Brain microvascular endothelial cell (primary cell): ENCODE measurements at regions not wholly inside any gene's neighbourhood (a gene's known extent, or its start where the extent isn't known, plus 50 kb on each side); places are given as distances from the start of the nearest gene placed in this dataset.

ENCODE experiments used
- DNase-seq: peaks from one replicate; pipeline ENCODE4 v3.0.0-alpha.2; 2020
- H3K27ac ChIP-seq: fragments of 250-450 bp; sonication (Bioruptor Pico); 2 replicates; pipeline ENCODE4 v1.5.1; 2020; ENCODE audit warnings: mild to moderate bottlenecking, moderate library complexity
- H3K27me3 ChIP-seq: fragments of 250-450 bp; sonication (Bioruptor Pico); replicated peaks from 2 replicates; pipeline ENCODE4 v1.5.1; 2020; ENCODE audit warnings: mild to moderate bottlenecking
- H3K36me3 ChIP-seq: fragments of 250-450 bp; sonication (Bioruptor Pico); replicated peaks from 2 replicates; pipeline ENCODE4 v1.5.1; 2020; ENCODE audit warnings: mild to moderate bottlenecking
- H3K4me3 ChIP-seq: 2 replicates; pipeline ENCODE4 v1.5.1; 2011; ENCODE audit warnings: low read depth, mild to moderate bottlenecking, control low read depth, low read length, moderate library complexity
- in situ Hi-C: cut with HindIII; loops from 2 replicates; pipeline ENCODE4 v1.10.0; 2017; ENCODE audit warnings: low sequenced_read_pairs, low pct_ligation_motif_present
- TF ChIP-seq, protein P1 (sequence below): IDR thresholded peaks from 2 replicates; pipeline ENCODE4 v1.5.1; 2011; ENCODE audit warnings: low read depth, mild to moderate bottlenecking, moderate library complexity, low read length, control low read depth, inconsistent platforms; ENCODE audit errors: missing control alignments

DNA sequence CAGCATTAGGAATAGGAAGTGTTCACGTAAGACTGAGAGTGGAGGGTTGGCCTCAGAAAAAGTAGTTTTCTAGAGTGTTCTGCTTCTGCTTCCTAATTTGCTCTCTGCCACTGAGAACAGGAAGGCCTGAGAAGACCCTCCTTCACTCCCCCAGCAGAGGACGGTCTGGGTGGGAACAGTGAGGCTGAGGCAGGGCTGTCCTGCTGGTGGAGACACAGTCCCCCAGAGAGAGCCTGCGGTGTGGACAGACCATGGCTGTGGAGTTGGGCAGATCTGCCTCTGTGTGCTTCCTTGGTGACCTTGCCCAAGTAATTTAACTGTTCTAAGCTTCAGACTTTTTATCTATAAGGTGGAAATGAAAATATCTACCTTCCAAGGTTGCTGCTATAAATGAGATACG lies 182.3 kb downstream of the DACT1 start:
- in situ Hi-C loops, result no loop called here
- no peaks in the 10 kb centered on the region for H3K36me3 ChIP-seq
- H3K27ac ChIP-seq, result no peak overlapping the region
- no peak for DNase-seq
- TF ChIP-seq, protein P1, sequence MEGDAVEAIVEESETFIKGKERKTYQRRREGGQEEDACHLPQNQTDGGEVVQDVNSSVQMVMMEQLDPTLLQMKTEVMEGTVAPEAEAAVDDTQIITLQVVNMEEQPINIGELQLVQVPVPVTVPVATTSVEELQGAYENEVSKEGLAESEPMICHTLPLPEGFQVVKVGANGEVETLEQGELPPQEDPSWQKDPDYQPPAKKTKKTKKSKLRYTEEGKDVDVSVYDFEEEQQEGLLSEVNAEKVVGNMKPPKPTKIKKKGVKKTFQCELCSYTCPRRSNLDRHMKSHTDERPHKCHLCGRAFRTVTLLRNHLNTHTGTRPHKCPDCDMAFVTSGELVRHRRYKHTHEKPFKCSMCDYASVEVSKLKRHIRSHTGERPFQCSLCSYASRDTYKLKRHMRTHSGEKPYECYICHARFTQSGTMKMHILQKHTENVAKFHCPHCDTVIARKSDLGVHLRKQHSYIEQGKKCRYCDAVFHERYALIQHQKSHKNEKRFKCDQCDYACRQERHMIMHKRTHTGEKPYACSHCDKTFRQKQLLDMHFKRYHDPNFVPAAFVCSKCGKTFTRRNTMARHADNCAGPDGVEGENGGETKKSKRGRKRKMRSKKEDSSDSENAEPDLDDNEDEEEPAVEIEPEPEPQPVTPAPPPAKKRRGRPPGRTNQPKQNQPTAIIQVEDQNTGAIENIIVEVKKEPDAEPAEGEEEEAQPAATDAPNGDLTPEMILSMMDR, result no peak
- no peaks in the 10 kb centered on the region for H3K27me3 ChIP-seq
- no peak overlapping the region for H3K4me3 ChIP-seq

DNA sequence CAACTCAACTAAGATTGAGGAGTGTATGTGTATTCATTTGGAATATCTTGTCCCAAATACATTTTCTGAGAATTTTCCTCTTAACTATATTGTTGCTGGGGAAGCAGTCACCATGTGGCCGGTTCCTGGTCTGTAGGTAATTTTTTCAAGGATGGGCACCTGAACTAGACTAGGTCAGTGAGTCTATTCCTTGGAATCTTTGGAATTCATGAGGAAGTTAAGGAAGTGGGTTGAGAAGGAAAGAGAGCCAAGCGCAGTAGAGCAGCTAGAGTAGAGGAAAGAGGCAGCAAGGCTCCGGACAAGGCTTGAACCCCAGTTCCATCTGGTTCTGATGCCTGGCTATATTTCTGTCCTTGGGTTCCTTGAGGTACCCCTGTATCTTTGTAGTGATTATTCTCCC lies 183.7 kb downstream of the DACT1 start:
- H3K27ac ChIP-seq, result no peak overlapping the region
- TF ChIP-seq, protein P1, result no peak
- no peaks in the 10 kb centered on the region for H3K27me3 ChIP-seq
- in situ Hi-C loops, result no loop called here
- H3K36me3 ChIP-seq, result no peaks in the 10 kb centered on the region
- no peak overlapping the region for H3K4me3 ChIP-seq
- DNase-seq, result no peak

DNA sequence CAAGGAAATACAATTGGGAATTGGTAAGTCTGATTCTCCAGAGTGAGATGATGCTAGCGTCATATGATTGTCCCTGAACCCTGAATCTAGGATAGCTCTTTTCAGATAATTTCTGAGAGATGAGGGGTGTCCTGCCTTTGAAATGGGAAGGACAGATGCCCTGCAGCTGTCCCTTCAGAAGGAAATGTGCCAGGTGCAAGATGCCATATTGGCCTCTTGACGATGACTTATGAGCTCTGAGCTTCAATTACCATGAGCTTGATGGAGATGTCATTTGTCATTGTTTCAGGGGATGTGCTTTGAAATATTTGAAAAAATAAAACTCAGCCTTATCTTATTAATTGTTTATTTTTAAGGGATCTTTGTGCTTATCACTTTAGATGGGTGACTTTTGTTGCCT lies 185.1 kb downstream of the DACT1 start:
- no peak overlapping the region for H3K4me3 ChIP-seq
- TF ChIP-seq, protein P1, result no peak
- no peaks in the 10 kb centered on the region for H3K36me3 ChIP-seq
- in situ Hi-C loops, result no loop called here
- H3K27me3 ChIP-seq, result no peaks in the 10 kb centered on the region
- no peak overlapping the region for H3K27ac ChIP-seq
- DNase-seq, result no peak

DNA sequence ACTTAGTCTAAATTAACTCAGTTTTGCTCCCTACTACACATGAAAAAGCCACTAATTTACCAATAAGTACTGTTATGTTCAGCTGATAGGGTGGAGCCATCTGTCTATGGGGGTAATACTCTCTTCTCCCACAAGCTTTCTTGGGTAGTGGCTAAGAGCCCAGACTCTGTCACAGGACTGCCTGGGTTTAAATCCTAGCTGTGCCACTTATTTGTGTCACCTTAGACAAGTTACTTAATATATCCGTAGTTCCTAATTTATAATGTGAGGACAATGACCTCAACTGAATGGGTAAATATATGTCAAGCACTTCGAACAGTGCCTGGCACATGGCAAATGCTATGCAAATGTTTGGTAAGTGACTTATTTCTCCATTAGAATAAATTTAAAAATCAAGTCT lies 185.6 kb downstream of the DACT1 start:
- Histone ChIP-seq H3K36me3 (no peaks in the 10 kb centered on the region), H3K27me3 (no peaks in the 10 kb centered on the region), H3K27ac (no peak overlapping the region), H3K4me3 (no peak overlapping the region)
- TF ChIP-seq, protein P1, result no peak
- in situ Hi-C loops, result no loop called here
- DNase-seq, result no peak

DNA sequence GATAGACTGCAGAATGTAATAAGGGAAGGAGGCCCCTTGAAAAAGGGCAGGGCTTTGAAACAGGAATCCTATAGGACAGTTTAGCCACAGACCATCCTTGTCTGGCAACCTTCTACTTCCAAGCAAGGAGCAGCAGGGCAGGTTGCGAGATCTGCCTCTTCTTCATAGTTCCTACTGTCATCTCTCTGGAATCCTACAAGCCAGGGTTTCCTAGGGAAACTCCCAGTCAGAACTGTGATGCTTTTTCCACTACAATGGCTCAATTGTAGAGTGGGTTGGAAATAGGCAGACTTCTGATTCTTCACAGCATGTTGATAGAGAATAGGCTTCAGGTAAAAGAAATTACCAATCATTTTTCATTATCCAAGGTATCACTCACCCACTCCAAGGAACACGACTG lies 186.3 kb downstream of the DACT1 start:
- Histone ChIP-seq H3K4me3 (no peak overlapping the region), H3K27me3 (no peaks in the 10 kb centered on the region), H3K36me3 (no peaks in the 10 kb centered on the region), H3K27ac (no peak overlapping the region)
- DNase-seq, result no peak
- TF ChIP-seq, protein P1, result no peak
- in situ Hi-C loops, result no loop called here

DNA sequence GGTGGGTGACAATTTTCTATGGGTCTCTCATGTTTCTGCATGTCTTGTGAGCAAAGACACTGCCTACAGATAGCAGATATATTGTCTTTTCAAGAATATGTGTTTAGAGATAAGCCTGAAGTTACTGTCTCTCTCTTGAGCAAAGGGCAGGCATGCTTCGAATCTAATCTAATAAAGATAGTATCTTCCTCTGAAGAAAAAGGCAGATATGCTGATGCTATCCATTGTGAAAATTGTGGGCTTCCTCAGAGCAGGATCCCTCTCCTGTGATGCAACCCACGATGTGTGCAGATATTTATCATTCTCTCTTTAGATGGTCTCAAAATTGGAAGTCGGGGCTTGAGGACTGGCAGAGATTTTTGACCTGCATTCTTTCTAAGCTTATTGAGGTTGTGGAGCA lies 187.0 kb downstream of the DACT1 start:
- H3K4me3 ChIP-seq, result no peak overlapping the region
- in situ Hi-C loops, result no loop called here
- TF ChIP-seq, protein P1, result no peak
- no peak for DNase-seq
- H3K27ac ChIP-seq, result no peak overlapping the region
- H3K27me3 ChIP-seq, result no peaks in the 10 kb centered on the region
- no peaks in the 10 kb centered on the region for H3K36me3 ChIP-seq
